PFSK-1 (cell line): ENCODE measurements at regions not wholly inside any gene's neighbourhood (a gene's known extent, or its start where the extent isn't known, plus 50 kb on each side); places are given as distances from the start of the nearest gene placed in this dataset.

ENCODE experiments used
- FOXP2 ChIP-seq: optimal IDR thresholded peaks from 2 replicates; pipeline ENCODE3; 2011; ENCODE audit warnings: borderline replicate concordance, control low read depth, inconsistent platforms; ENCODE audit not compliant: insufficient read depth; ENCODE audit errors: extremely low read length, extremely low read depth
- POLR2AphosphoS5 ChIP-seq: IDR thresholded peaks from 2 replicates; pipeline ENCODE4 v1.6.1; 2012; ENCODE audit warnings: low read depth, mild to moderate bottlenecking, control low read depth, low read length, moderate library complexity
- REST ChIP-seq, 2 experiments: IDR thresholded peaks; 2 replicates each; pipeline versions ENCODE4 v1.6.1 to v1.8.0; 2011 to 2012; ENCODE audit warnings: low read depth in 2 of 2, low read length in 2 of 2, control low read depth in 1 of 2, inconsistent platforms in 1 of 2, mild to moderate bottlenecking in 1 of 2, moderate library complexity in 1 of 2; ENCODE audit not compliant: insufficient read depth in 1 of 2
- SIN3A ChIP-seq: IDR thresholded peaks from 2 replicates; pipeline ENCODE4 v1.6.1; 2012; ENCODE audit warnings: mild to moderate bottlenecking, low read length, moderate library complexity, borderline replicate concordance; ENCODE audit not compliant: insufficient read depth
- TAF1 ChIP-seq: IDR thresholded peaks from 2 replicates; pipeline ENCODE4 v1.6.1; 2012; ENCODE audit warnings: low read length, control low read depth, borderline replicate concordance; ENCODE audit not compliant: insufficient read depth

- no peak for TF ChIP-seq REST (IDR thresholded peaks at IDR 0.05; ENCODE audit: insufficient read depth in 1 of 2, low read depth in 2 of 2, low read length in 2 of 2)
- TF ChIP-seq TAF1: no peak
- no peak for TF ChIP-seq POLR2AphosphoS5
- TF ChIP-seq FOXP2: no peak
- no peak for TF ChIP-seq SIN3A
Measured at GRCh38 chr11:22433517-22433916, 95.3 kb downstream of the SLC17A6 start.
